NCI-H2081 treated with DMSO at 0.1 percent for 48 hours (cell line): ENCODE measurements at regions not wholly inside any gene's neighbourhood (a gene's known extent, or its start where the extent isn't known, plus 50 kb on each side); places are given as distances from the start of the nearest gene placed in this dataset.

Source experiments
- DNase-seq: peaks from one replicate; lab custom pipeline; 2025; lab: John Stamatoyannopoulos, UW

GRCh38 chr12:85639834-85640233, 196.4 kb downstream of the RASSF9 start:
- no peak for DNase-seq

- no peak for DNase-seq
Measured at GRCh38 chr12:85641796-85642195, 194.4 kb downstream of the RASSF9 start.

- no peak for DNase-seq
Measured at GRCh38 chr12:85642288-85642687, 193.9 kb downstream of the RASSF9 start.

- no peak for DNase-seq
Measured at GRCh38 chr12:85642808-85643207, 193.4 kb downstream of the RASSF9 start.

GRCh38 chr12:85644508-85644907, 191.7 kb downstream of the RASSF9 start:
- no peak for DNase-seq

- no peak for DNase-seq
Measured at GRCh38 chr12:85653731-85654455, 182.3 kb downstream of the RASSF9 start.

GRCh38 chr12:85654456-85654840, 181.8 kb downstream of the RASSF9 start:
- DNase-seq: no peak

GRCh38 chr12:85656561-85656960, 179.6 kb downstream of the RASSF9 start:
- DNase-seq: no peak

- no peak for DNase-seq
Measured at GRCh38 chr12:85657251-85657650, 179.0 kb downstream of the RASSF9 start.

GRCh38 chr12:85657836-85658630, 178.2 kb downstream of the RASSF9 start:
- DNase-seq: no peak

- no peak for DNase-seq
Measured at GRCh38 chr12:85659754-85660530, 176.3 kb downstream of the RASSF9 start.

GRCh38 chr12:85661461-85662206, 174.6 kb downstream of the RASSF9 start:
- DNase-seq: no peak

- no peak for DNase-seq
Measured at GRCh38 chr12:85662207-85662602, 174.0 kb downstream of the RASSF9 start.

GRCh38 chr12:85663631-85664030, 172.6 kb downstream of the RASSF9 start:
- DNase-seq: no peak

GRCh38 chr12:85664429-85664828, 171.8 kb downstream of the RASSF9 start:
- DNase-seq: no peak

- DNase-seq: no peak
Measured at GRCh38 chr12:85669911-85670310, 166.3 kb downstream of the RASSF9 start.

GRCh38 chr12:85672436-85672835, 163.8 kb downstream of the RASSF9 start:
- no peak for DNase-seq

GRCh38 chr12:85673921-85674420, 162.2 kb downstream of the RASSF9 start:
- no peak for DNase-seq

- no peak for DNase-seq
Measured at GRCh38 chr12:85676816-85677749, 159.1 kb downstream of the RASSF9 start.

GRCh38 chr12:85679296-85679695, 156.9 kb downstream of the RASSF9 start:
- DNase-seq: no peak

- DNase-seq: no peak
Measured at GRCh38 chr12:85680881-85681280, 155.3 kb downstream of the RASSF9 start.
